ENCODE measurements at regions not wholly inside any gene's neighbourhood (a gene's known extent, or its start where the extent isn't known, plus 50 kb on each side); places are given as distances from the start of the nearest gene placed in this dataset.

DNA sequence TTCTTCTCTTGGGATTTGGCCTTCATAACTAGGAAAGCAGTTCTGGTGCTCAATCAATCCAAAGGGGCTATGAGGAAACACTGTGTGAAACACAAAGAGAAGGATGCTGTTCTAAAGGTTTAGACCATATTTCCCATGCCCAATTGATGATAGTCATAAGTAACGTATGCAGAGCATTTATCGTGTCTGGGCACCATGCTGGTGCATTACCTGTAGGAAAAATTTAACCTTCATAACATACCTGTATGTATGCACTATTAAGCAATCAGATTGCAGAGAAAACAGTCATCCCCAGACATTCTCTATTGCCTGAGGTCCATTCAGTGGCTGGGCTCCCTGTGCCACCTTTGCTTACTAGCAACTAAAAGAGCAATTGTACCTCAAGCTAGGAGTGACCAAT lies 381.4 kb downstream of the PLPP3 start:
- TF ChIP-seq, protein P1, sequence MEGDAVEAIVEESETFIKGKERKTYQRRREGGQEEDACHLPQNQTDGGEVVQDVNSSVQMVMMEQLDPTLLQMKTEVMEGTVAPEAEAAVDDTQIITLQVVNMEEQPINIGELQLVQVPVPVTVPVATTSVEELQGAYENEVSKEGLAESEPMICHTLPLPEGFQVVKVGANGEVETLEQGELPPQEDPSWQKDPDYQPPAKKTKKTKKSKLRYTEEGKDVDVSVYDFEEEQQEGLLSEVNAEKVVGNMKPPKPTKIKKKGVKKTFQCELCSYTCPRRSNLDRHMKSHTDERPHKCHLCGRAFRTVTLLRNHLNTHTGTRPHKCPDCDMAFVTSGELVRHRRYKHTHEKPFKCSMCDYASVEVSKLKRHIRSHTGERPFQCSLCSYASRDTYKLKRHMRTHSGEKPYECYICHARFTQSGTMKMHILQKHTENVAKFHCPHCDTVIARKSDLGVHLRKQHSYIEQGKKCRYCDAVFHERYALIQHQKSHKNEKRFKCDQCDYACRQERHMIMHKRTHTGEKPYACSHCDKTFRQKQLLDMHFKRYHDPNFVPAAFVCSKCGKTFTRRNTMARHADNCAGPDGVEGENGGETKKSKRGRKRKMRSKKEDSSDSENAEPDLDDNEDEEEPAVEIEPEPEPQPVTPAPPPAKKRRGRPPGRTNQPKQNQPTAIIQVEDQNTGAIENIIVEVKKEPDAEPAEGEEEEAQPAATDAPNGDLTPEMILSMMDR (IDR thresholded peaks at IDR 0.05): no peak
- TF ChIP-seq EZH2 (IDR thresholded peaks at IDR 0.05): no peak
- TF ChIP-seq EZH2phosphoT487 (IDR thresholded peaks at IDR 0.05): no peak
- no peaks in the 10 kb centered on the region for H3K27me3 ChIP-seq
- no peaks in the 10 kb centered on the region for H4K20me1 ChIP-seq (ENCODE audit: low read depth)
- no peak for DNase-seq (ENCODE audit: low spot score)
- no peak overlapping the region for H3K4me3 Mint-ChIP-seq
- no peak overlapping the region for H3K4me3 ChIP-seq
- no peak overlapping the region for H3K9ac ChIP-seq
- no peak overlapping the region for H3K4me2 ChIP-seq
- no peak overlapping the region for H3K27ac Mint-ChIP-seq
- H3K9me3 Mint-ChIP-seq: no peaks in the 10 kb centered on the region
- H3K27ac ChIP-seq: no peak overlapping the region
- H3F3A ChIP-seq (ENCODE audit: low read depth): no peaks in the 10 kb centered on the region
- H3K4me1 Mint-ChIP-seq: peaks cover 18% of the 10 kb centered on the region
- no peaks in the 10 kb centered on the region for H3K27me3 Mint-ChIP-seq (ENCODE audit: insufficient read depth, low read depth)
- H2AFZ ChIP-seq (replicated peaks): no peak overlapping the region
- H3K36me3 Mint-ChIP-seq: no peaks in the 10 kb centered on the region
- no peaks in the 10 kb centered on the region for H3K9me3 ChIP-seq (ENCODE audit: low read depth)
- peaks cover 16% of the 10 kb centered on the region for H3K4me1 ChIP-seq
- no peaks in the 10 kb centered on the region for H3K79me2 ChIP-seq (ENCODE audit: low read depth)
- no peaks in the 10 kb centered on the region for H3K36me3 ChIP-seq

DNA sequence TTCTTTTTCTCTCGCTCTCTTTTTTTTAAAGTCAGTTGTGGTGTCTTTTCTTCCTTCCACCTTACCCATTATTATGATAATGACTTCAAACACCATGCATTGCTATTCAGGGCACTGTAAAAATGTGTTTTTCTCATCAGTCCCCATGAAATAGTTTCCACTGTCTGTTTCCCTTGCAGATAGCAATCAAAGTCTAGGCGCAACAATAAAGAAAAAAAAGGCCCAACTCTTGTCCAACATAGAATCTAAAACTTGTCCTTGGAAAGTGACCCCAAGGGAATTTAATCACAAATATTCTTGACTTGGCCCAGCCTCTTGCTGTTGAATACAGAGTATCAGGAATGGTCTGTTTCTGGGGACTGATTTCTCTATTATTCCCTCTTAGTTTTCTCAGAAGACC lies 382.5 kb downstream of the PLPP3 start:
- DNase-seq (ENCODE audit: low spot score): no peak
- H3K4me1 Mint-ChIP-seq: peaks cover 19% of the 10 kb centered on the region

DNA sequence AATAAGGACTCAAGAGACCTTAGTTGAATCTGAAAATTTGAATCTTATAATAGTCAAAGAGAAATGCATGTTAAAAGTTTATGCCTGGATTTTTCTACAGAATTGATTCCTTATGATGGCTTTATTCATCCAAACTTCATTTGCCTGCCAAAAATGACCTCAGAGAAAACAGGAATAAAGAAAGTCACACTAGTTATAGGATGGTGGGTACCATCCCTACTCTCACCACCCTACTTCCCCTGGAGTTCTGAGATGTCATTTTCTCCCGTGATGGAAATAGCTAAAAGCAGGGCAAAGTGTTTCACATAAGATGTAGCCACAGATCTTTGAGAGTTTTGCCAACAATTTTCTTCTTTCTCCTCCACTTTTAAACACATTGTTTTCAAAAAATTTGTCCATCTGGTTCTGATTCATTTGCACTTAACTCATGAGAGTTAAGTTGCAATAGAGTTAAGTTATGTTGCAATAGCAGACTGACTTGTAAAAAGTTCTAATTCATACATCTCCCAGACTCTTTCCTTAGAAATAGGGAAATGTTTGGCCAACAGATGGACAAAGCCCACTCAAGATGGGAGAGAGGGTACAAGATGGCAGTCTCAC lies 384.6 kb downstream of the PLPP3 start:
- H3K4me3 Mint-ChIP-seq: no peak overlapping the region
- TF ChIP-seq, protein P1 (IDR thresholded peaks at IDR 0.05): no peak
- no peak for TF ChIP-seq EZH2phosphoT487 (IDR thresholded peaks at IDR 0.05)
- no peak for TF ChIP-seq EZH2 (IDR thresholded peaks at IDR 0.05)
- Histone ChIP-seq H3K9ac (no peak overlapping the region), H3F3A (ENCODE audit: low read depth) (peaks cover 8% of the 10 kb centered on the region), H4K20me1 (ENCODE audit: low read depth) (no peaks in the 10 kb centered on the region), H3K27ac (no peak overlapping the region), H3K4me1 (peaks cover 29% of the 10 kb centered on the region), H3K27me3 (no peaks in the 10 kb centered on the region), H3K9me3 (ENCODE audit: low read depth) (no peaks in the 10 kb centered on the region), H3K36me3 (no peaks in the 10 kb centered on the region), H3K79me2 (ENCODE audit: low read depth) (no peaks in the 10 kb centered on the region), H3K4me2 (no peak overlapping the region), H3K4me3 (no peak overlapping the region), H2AFZ (replicated peaks) (no peak overlapping the region)
- H3K4me1 Mint-ChIP-seq: peaks cover 34% of the 10 kb centered on the region
- H3K36me3 Mint-ChIP-seq: no peaks in the 10 kb centered on the region
- H3K27me3 Mint-ChIP-seq (ENCODE audit: insufficient read depth, low read depth): no peaks in the 10 kb centered on the region
- no peak for DNase-seq (ENCODE audit: low spot score)
- H3K9me3 Mint-ChIP-seq: no peaks in the 10 kb centered on the region
- no peak overlapping the region for H3K27ac Mint-ChIP-seq

More for the DNA sequence above, 382.5 kb downstream of the PLPP3 start:
- no peak overlapping the region for H3K4me3 ChIP-seq
- no peak overlapping the region for H2AFZ ChIP-seq (replicated peaks)
- H3K27me3 ChIP-seq: no peaks in the 10 kb centered on the region
- no peak overlapping the region for H3K4me2 ChIP-seq
- H3K27me3 Mint-ChIP-seq (ENCODE audit: insufficient read depth, low read depth): no peaks in the 10 kb centered on the region
- no peak overlapping the region for H3K27ac ChIP-seq
- TF ChIP-seq EZH2phosphoT487 (IDR thresholded peaks at IDR 0.05) (no peak), EZH2 (IDR thresholded peaks at IDR 0.05) (no peak)
- TF ChIP-seq, protein P1 (IDR thresholded peaks at IDR 0.05): no peak
- no peaks in the 10 kb centered on the region for H3K9me3 ChIP-seq (ENCODE audit: low read depth)
- H3K27ac Mint-ChIP-seq: no peak overlapping the region
- H3K9ac ChIP-seq: no peak overlapping the region
- no peak overlapping the region for H3K4me3 Mint-ChIP-seq
- H3K36me3 Mint-ChIP-seq: no peaks in the 10 kb centered on the region
- no peaks in the 10 kb centered on the region for H3K36me3 ChIP-seq
- peaks cover 17% of the 10 kb centered on the region for H3K4me1 ChIP-seq
- no peaks in the 10 kb centered on the region for H4K20me1 ChIP-seq (ENCODE audit: low read depth)
- H3F3A ChIP-seq (ENCODE audit: low read depth): no peaks in the 10 kb centered on the region
- no peaks in the 10 kb centered on the region for H3K79me2 ChIP-seq (ENCODE audit: low read depth)
- no peaks in the 10 kb centered on the region for H3K9me3 Mint-ChIP-seq

Data from neural progenitor cell (in vitro differentiated cells).